Stimulated activated naive CD8-positive, alpha-beta T cell treated with anti-CD3 and anti-CD28 coated beads, Interleukin-15, Interleukin-2, amounts not matched to agents 100 U/mL and 50 U/mL, for 24 hours (primary cell): ENCODE measurements at regions not wholly inside any gene's neighbourhood (a gene's known extent, or its start where the extent isn't known, plus 50 kb on each side); places are given as distances from the start of the nearest gene placed in this dataset.
A peak's percentile ranks its signal among the peaks of the same experiment; 100 is the strongest.

Experiments
- ATAC-seq: fragments of 150-1000 bp; cut with Tn5 transposase; one replicate; pipeline ENCODE4 v1.10.0; 2021
- DNase-seq: peaks from one replicate; pipeline ENCODE4 v3.0.0; 2021

DNA sequence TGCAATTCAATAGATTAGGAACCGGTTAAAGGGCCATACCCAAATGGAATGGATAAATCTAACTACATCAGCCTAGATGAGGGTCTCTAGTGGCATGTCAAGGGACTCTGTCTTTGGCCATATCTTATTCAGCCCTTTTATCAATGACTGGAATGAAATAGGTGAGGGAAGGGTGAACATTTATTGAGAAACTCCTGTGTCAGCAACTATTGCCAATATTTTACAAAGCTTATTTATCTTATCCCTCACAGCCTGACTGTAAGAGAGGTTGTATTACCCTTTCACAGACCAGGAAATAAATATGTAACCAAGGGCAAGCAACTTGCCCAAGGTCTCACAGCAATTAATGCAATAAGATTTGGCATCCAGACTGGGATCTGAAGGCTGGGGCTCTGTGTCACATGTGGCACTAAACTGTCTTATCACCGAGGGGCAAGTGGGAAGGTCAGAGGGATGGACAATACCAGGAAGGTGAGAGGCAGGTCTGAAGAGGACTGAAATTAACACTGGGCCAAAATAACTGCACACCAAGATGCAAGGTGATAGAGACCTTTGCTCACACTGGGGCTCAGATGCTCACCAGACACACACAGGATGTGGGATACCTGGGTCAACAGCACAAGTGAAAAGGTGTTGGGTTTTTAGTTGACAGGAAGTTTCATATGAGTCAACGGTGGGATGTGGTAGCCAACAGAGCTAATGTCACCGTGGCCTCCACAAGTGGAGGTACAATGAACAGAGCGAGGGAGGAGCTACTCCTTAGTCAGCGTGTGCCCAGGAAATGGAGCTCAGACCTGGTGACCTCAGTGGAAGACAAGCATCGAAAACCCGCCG, 261.3 kb downstream of the RPLP1 start:
- ATAC-seq = peak; percentile 95

DNA sequence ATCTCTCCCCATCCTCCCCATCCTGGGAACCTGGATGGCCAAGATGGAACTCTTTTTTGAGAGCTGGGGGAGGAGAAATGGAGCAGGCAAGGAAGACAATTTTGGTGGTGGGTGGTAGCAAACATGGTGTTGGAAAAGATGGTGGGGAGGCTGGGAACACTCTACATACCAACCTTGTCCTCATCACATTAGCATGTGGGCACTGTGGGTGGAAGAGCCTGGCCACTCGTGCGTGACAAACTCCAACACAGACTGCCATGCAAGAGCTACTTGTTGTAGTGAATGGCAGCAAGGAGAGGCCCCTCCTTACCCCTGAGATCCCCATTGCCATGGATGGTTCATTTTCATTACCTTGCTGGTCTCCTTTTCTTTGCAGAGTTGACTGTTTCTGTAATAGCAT, 262.6 kb downstream of the RPLP1 start:
- ATAC-seq (no peak), DNase-seq (no peak)

More for the DNA sequence above, 261.3 kb downstream of the RPLP1 start:
- peak; percentile 72 for DNase-seq

DNA sequence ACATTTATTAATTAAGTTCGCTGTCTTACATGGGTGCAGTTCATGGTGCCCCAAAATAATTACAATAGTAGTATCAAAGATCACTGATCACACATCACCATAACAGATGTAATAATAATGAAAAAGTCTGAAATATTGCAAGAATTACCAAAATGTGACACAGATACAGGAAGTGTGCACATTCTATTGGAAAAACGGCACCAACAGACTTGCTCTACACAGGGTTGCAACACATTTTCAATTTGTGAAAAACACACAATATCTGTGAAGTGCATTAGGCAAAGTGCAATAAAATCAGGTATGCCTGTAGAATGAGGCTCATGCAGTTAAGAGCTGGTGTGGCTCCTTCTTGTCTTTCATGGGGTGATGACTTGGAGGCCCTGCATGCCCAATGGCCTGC, 265.8 kb downstream of the RPLP1 start:
- no peak for DNase-seq
- ATAC-seq = no peak

DNA sequence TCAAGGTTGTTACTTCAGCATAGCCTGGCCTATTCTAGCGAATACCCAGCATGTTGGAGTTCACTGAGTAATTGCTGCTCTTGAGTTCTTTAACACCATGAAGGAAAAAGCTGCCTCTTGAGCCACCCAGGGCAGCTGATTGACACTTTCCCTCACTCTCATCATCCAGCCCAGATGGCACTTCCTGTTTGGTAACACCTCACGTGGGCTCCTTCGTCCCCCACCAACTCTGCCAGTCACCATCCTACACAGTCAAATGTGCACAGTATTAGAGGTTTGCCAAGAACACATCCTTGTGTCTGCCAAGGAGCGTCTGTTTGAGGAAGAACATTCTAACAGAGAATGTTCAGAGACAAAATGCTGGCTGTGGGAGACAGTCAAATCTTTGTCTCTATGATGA, 266.3 kb downstream of the RPLP1 start:
- peak; percentile 37 for DNase-seq
- ATAC-seq = peak; percentile 42

DNA sequence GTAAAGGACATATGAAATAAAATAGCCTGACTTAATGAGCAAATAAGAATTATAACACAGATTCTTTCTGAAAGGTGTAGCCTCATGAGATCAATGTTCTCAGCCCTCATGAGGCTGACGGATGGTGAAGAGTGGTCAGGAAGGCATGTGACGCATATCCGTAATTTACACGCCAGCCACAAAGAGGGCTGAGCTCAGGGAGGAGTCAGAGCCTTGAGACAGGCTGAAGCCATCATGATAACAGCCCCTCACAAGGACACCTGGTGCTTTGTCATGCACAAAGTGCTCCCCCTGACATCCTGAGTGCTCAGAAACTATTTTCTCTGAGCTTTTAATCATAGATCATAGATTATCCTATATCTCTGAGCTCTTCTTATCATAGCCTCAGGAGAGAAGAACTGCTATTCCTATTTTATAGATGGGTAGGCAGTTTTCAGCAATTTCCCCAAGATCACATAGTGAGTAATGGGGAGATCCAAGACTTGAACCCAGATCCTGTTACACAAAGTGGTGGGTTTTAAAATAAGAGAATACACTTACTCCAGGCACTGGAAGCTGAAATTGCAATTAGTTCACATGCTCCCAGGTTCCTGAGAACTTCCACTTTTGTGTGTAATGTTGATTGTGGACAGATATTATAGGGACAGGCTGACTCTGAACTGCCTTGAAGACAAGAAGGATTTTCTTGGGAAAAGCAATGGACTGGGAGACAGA, 267.1 kb downstream of the RPLP1 start:
- ATAC-seq (peak; percentile 90), DNase-seq (peak; percentile 67)

DNA sequence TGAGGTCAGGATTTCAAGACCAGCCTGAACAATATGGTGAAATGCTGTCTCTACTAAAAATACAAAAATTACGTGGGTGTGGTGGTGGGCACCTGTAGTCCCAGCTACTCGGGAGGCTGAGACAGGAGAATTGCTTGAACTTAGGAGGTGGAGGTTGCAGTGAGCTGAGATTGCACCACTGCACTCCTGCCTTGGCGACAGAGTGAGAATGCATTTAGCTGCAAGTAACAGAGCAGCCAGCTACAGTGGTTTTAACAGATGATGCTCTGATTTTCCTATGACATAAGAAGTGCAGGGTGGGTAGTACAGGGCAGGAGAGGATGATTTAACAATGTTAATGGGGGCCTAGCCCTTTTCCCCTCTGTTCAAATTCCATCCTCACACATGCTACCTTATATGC, 267.9 kb downstream of the RPLP1 start:
- DNase-seq = no peak
- no peak for ATAC-seq

DNA sequence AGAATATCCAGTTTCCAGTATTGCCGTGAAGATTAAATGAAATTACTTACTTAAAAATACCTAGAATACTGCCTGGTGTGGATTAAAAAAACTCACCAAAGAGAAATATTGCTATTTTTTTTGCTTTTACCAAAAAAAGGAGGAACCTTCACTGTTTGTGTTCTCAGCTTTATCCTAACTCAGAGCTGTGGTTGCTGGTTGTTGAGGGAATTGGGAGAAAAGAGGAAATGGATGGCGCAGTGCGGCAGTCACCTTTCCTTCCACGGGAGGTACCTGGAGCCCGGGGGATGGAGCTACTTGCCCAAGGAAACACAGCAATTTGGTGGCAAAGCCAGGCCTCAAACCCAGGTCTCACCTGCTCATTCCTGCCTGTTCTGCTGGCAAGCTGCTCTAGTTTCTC, 270.3 kb downstream of the RPLP1 start:
- DNase-seq (no peak), ATAC-seq (no peak)

DNA sequence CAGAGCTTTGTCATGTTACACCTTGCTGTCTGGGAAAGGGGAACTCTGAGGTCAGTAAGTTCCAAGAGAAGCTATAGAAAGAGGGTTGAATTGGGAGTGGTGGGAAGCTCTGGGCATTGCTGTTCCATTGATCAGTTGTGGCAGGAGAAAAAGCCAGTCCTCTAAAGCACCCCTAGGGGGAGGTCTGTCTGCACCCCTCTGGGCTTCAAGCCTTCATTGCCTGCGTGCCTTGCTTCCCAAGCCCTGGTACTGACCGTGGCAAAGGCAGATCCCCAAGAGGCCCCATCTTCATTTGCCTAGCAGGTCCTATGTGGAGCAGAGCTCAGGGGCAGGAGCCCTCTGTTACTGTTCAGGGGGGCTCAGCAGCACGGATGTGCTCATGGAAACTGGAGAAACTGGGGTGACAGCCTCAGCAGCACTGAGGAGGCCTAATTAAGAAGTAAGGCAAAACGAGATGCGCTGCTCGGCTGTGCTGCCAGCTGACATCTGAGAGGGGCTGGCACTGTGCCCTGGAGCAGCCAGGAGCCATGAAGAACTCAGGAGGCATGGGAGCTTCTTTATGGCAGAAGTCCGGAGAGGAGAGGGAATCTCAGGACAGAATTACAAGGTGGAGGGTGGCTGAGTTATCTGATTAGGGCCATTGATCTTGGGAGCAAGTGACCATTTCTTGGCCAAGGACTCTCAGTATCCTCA, 270.9 kb downstream of the RPLP1 start:
- ATAC-seq = no peak
- DNase-seq = no peak

DNA sequence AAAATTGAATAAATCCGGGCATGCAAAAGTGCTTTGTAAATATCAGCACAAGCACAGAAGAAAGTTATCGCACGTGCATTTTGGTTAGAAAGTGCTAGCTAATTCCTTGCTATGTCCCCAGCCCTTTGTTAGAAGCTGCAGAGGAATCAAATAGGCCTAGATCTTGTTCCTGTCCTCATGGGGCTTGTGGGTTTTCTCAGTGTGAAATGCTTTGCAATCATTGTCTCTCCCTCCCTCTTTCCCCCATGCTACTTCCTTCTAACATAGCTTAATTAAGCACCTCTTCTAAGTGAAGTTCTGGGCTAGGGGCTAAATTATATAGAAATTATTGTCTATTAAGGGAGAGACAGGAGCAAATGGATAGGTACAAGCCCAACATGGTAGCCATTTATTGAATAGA, 271.7 kb downstream of the RPLP1 start:
- no peak for DNase-seq
- ATAC-seq = no peak

DNA sequence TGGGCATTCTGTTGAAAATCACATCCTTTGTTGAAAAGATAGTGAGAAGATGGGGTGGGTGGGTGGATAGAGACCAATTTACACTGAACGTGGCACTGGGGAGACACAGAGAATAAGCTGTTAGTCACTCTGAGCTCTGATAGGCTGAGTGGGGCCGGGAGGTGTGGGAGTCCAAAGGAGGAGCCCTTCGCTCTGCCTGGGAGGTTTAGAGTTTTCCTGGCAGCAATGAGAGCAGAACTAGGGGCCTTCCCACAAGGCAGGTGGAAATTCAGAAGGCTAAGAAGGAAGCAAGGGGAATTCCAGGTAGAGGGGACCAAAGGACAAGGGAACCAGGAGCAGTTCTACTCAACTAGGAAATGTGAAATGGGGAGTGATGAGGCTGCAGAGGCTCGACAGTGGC, 272.7 kb downstream of the RPLP1 start:
- DNase-seq (no peak), ATAC-seq (peak; percentile 68)

DNA sequence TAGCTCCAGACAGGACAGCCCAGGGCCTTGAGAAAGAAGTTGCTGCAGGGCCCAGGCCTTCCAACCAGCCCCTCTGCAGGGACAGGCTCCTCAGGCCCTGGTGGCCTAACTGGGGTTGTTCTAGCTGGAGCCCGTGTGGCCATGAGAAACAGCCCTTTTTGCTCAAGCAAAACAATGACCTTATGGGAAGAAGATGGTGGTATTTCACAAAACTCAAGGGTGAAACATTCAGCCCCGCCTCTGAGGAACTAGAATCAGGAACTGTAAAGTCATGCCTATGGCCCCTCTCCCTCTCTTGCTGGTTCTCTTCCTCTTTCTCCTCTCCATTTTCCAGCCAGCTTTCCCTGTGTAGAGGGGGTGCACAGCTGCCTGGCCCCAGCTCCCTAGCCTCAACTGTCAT, 273.3 kb downstream of the RPLP1 start:
- ATAC-seq (no peak), DNase-seq (no peak)

DNA sequence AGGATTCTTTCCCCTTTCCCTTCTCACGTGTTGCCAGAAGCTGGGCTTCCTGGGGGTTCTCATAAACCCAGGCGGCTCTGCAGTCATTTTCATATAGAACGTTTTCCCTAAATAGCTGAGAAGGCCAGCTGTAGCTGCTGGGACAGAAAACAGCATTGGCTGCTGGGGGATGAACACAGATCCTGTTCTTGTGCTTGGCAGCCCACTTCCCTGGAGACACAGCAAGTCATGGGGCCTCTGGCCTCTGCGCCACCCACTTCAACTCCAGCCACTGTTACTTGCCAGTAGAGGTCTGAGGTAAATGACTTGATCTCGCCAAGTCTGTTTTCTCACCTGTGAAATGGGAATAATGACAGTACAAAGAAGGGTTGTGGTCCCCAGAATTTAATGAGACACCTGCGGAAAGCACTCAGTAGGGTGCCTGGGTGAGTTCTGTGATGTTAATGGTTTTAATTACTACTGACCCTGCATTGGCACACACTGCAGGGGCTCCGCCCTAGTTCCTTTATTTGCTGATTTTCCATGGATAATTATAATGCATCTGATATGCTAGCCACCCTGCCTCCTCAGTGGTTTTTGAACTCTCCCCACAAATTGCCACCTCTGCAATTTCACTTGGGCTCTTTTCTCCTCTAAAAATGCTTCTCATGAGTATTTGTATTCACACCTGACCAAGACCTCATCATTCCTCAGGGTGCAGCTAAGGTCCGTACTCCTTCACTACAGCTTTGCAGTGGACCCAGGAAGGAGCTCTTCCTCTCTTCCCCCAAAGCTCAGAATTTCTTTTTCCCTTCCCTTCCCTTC, 274.7 kb downstream of the RPLP1 start:
- DNase-seq = no peak
- ATAC-seq = no peak

DNA sequence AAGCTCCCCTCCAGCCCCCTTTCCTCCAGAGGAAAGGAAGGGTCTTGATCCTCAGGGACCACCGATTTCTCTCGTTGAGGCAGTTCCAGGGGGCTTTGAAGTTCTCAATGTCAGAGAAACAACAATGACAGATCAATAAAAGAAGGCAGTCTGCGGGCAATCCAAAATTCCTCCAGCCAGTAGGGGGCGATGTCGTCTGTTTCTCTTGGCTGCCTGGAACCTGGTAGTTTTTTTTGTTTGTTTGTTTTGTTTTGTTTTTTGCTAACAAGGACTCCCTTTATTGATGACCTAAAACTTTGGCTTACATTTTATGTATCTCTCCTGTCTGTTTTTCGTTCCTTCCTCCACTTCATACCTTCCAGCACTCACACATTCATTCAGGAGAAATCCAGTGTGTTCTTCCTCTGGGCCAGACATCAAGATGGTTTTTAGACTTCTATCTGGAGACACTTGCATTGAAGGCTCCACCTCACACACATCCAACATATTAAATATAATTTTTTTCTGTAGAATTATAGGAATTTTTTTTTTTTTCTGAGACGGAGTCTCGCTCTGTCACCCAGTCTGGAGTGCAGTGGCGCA, 276.6 kb downstream of the RPLP1 start:
- DNase-seq (peak; percentile 83), ATAC-seq (no peak)

DNA sequence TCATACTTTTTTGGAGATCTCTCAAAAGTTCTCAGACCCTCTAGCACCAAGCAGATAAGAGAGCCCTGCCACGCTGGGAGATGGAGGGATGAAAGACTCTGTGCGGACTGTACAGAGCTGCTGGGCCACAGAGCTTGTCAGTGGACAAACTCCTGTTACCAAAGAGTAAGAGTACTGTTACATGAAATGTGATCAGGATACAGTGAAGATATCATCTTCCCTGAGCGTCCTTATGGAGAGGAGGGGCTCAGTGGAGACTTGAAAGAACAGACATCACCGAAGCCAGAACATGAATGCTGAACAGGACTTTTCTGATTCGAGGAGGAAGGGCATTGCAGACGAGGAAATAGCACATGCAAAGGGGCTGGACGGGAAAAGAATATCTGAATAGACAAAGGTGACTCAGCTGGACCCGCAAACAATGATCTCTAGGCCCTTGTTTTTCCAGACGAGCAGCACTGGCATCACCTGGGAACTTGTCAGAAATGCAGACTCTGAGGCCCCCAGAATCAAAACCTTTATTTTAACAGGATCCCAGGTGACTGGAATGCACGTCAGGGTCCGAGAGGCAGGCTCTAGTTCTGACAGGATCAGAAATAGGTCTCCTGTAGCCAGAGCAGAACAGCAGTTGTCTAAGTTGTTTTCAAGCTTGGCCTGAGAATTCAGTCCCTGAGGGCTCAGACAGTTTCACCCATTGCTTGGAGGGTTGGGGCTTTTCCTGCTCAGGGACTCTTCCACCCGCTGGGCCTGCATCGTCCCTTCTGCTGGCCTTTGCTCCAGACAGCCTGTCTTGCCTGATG, 277.9 kb downstream of the RPLP1 start:
- ATAC-seq = no peak
- no peak for DNase-seq

DNA sequence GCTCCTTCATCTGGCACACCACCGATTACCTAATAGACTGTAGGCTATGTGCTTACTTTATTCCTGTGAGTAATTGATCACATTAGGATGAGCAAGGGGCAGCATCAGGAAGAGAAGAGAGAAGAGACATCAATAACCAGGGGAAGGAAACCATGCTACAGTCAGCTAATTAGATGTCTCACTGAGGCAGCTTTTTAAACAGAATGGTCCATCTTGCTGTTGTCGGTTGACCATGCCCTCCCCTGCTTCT, 278.4 kb downstream of the RPLP1 start:
- no peak for DNase-seq
- no peak for ATAC-seq

DNA sequence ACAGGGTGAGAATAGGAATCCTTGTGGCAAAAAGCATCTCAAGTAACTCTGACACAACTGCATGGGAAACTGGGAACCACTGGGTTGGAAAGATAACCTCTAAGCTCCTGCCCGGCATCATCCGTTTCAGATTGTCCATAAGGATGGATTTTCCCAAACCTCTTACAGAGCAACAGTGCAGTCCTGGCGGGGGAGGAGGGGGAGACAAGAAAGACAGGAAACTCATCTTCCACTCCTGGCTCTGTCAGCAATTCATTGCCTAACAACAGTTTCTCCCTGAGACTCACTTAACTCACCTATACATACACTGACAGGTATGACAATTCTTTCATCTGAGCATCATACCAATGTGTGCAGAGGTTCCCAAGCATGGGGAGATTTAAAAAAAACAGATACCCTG, 279.0 kb downstream of the RPLP1 start:
- DNase-seq (no peak), ATAC-seq (no peak)

DNA sequence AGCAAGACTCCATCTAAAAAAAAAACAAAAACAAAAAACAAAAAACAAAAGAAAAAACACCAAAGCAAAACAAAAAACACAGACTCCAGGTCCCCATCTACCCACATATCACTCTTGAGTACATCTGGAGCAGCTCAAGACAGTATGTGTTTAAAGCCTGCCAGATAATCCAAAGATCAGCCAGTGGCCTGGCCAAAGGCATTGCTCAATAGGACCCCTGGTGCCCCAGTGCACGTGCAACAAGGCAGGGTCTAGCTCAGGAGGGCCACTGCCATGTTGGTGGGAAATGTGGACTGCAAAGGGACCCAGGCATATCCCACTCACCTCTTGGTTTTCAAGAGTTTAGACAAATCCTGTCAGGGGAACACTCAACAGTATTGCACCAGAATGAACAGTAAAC, 279.5 kb downstream of the RPLP1 start:
- no peak for DNase-seq
- ATAC-seq = no peak

DNA sequence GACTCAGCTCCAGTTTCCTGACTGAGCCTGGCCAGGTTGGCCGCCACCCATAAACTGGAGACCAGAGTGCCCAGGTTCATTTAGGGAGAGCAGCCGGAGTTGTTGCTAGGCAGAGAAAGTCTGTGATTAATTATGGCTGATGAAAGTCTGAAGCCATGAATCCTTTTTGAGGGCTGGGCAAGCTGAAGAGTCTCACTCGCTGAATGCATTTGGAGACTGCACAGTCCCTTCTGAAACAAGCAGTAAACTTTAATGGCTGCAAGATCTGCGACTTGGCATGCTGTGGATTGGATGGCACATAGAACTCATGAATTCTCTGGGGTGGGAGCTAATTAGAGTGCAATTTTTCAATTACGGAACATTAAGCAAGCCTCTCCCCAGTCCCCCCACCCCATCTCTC, 282.1 kb downstream of the RPLP1 start:
- DNase-seq (no peak), ATAC-seq (no peak)

DNA sequence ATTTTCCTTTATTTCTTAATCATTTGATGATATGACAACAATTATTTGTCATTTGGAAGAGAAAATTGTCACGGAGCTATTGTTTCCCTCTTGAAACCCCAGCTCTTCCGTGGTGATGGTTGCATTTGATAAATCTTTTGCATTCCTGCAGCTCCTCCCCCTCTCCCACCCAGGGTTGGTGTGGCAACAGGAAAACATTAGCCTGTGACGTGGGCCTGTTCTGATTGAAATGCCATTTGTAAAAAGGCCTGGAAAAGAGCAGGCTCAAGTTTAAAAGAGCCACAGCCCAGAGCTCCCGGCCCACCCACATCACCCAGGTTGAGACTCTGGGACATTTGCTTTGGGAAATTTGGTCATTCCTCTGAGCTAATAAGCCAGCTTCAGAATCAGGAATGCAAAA, 282.5 kb downstream of the RPLP1 start:
- DNase-seq (no peak), ATAC-seq (no peak)

DNA sequence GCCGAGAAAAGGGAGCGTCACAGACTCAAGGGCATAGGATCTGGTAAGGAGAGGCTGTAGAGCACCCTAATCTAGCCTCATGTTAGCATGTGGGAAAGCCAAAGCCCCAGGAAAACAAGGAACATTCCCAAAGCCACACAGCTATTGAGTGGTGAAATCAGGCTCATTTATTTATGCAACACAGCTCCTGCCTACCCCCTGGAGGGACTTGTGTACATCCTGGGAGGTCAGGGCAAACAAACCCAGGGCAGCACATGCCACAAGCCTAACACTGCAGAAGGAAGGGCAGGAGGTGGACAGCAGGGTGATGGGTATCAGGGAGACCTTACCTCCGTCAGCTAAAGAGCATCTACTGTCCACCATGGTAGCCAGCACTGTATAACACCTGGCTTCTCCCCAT, 283.5 kb downstream of the RPLP1 start:
- DNase-seq (no peak), ATAC-seq (no peak)

DNA sequence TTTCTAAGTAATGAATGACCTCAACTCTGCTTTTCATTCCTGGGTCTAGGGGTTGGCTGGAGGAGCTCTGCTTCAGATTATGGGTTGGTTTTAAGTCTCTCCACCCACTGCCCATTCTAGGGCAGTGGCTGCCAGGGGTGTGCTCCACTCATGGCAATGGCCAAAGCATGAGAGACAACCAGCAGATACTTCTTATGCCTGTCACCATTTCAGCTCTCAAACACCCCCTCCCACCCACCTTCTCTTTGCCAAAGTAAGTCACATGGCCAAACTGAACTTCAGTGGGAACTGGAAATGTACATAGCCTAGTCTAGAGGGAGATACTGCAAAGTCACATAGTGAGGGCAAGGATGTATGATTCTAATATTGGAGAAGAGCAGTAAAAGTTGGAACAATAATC, 285.3 kb downstream of the RPLP1 start:
- DNase-seq (no peak), ATAC-seq (no peak)

DNA sequence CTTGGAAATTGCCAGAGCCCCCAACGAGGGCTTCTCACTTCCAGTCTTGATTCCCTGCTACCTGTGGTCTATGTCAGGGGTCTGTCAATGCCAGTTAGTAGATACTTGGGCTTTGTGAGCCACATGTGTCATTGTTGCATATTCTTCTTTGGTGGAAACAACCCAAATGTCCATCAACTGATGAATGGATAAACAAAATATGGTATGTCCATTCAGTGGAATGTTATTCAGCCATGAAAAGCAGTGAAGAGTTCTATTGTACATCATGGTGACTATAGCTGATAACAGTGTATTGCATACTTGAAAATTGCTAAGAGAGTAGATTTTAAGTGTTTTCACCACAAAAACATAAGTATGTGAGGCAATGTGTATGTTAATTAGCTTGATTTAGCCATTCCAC, 288.1 kb downstream of the RPLP1 start:
- DNase-seq (no peak), ATAC-seq (no peak)
